ENCODE measurements at regions not wholly inside any gene's neighbourhood (a gene's known extent, or its start where the extent isn't known, plus 50 kb on each side); places are given as distances from the start of the nearest gene placed in this dataset.

- TF ChIP-seq POLR2A (IDR thresholded peaks at IDR 0.05) (no peak), CTCF (IDR thresholded peaks at IDR 0.05) (no peak)
- WGBS, 2 donors, result 93 to 95% methylated on average over 2 of the region's 2 CpGs
These were observed 60.7 kb upstream of the BDKRB2 start for GRCh38 chr14:96143906-96144305.

GRCh38 chr14:96145116-96145864 is 59.3 kb upstream of the BDKRB2 start:
- DNase-seq (ENCODE audit: low spot score in 2 of 2), result no peak
- no peak overlapping the region for H3K4me3 ChIP-seq (ENCODE audit: low read depth, poor library complexity, severe bottlenecking)
- no peak for TF ChIP-seq POLR2A (IDR thresholded peaks at IDR 0.05)
- TF ChIP-seq CTCF (IDR thresholded peaks at IDR 0.05), result no peak
- intact Hi-C loops (cut with DNase I; ENCODE audit: low total_unique reads), result no loop called here
- 50 to 52% methylated on average over 6 of the region's 6 CpGs for WGBS, 2 donors

More at GRCh38 chr14:96143906-96144305, 60.7 kb upstream of the BDKRB2 start:
- intact Hi-C loops (cut with DNase I; ENCODE audit: low total_unique reads), result no loop called here
- no peak overlapping the region for H3K4me3 ChIP-seq (ENCODE audit: low read depth, poor library complexity, severe bottlenecking)
- DNase-seq (ENCODE audit: low spot score in 2 of 2), result no peak

GRCh38 chr14:96146131-96146771 is 58.4 kb upstream of the BDKRB2 start:
- no peak overlapping the region for H3K4me3 ChIP-seq (ENCODE audit: low read depth, poor library complexity, severe bottlenecking)
- WGBS, 2 donors, result 31 to 43% methylated on average over 4 of the region's 4 CpGs
- intact Hi-C loops (cut with DNase I; ENCODE audit: low total_unique reads), result no loop called here
- DNase-seq (ENCODE audit: low spot score in 2 of 2), result no peak
- no peak for TF ChIP-seq POLR2A (IDR thresholded peaks at IDR 0.05)
- no peak for TF ChIP-seq CTCF (IDR thresholded peaks at IDR 0.05)

- no peak for TF ChIP-seq CTCF (IDR thresholded peaks at IDR 0.05)
- TF ChIP-seq POLR2A (IDR thresholded peaks at IDR 0.05), result no peak
These were observed 56.0 kb upstream of the BDKRB2 start for GRCh38 chr14:96148631-96149030.

GRCh38 chr14:96149131-96149530 is 55.5 kb upstream of the BDKRB2 start:
- intact Hi-C loops (cut with DNase I; ENCODE audit: low total_unique reads), result no loop called here
- 87 to 92% methylated on average over 4 of the region's 4 CpGs for WGBS, 2 donors
- DNase-seq (ENCODE audit: low spot score in 2 of 2), result no peak
- TF ChIP-seq CTCF (IDR thresholded peaks at IDR 0.05) (no peak), POLR2A (IDR thresholded peaks at IDR 0.05) (no peak)
- no peak overlapping the region for H3K4me3 ChIP-seq (ENCODE audit: low read depth, poor library complexity, severe bottlenecking)

More at GRCh38 chr14:96148631-96149030, 56.0 kb upstream of the BDKRB2 start:
- intact Hi-C loops (cut with DNase I; ENCODE audit: low total_unique reads), result no loop called here
- no peak overlapping the region for H3K4me3 ChIP-seq (ENCODE audit: low read depth, poor library complexity, severe bottlenecking)
- no peak for DNase-seq (ENCODE audit: low spot score in 2 of 2)
- 86 to 94% methylated on average over 3 of the region's 3 CpGs for whole genome bisulfite sequencing, 2 donors

Data from lower leg skin (tissue), 4 donors.